Fibroblast of gingiva (primary cell): ENCODE measurements at regions not wholly inside any gene's neighbourhood (a gene's known extent, or its start where the extent isn't known, plus 50 kb on each side); places are given as distances from the start of the nearest gene placed in this dataset.
"Not testable (repeated sequence)": the region's sequence is repeated elsewhere in the genome, so short reads cannot be mapped to it uniquely, and the experiment has no call there.

Experiments
- DNase-seq: peaks from one replicate; pipeline ENCODE4 v3.0.0-alpha.2; 2011; ENCODE audit warnings: low read depth

- DNase-seq, result no peak
Observed at GRCh38 chr3:61381745-61382392, 130.6 kb upstream of the FHIT start.

GRCh38 chr3:61387817-61388216 is 136.6 kb upstream of the FHIT start:
- no peak for DNase-seq

- not testable (repeated sequence) for DNase-seq
Observed at GRCh38 chr3:61393480-61393947, 142.3 kb upstream of the FHIT start.

- no peak for DNase-seq
Observed at GRCh38 chr3:61401359-61401758, 150.1 kb upstream of the FHIT start.

- DNase-seq, result no peak
Observed at GRCh38 chr3:61407397-61407796, 154.0 kb upstream of the PTPRG start.

GRCh38 chr3:61409638-61410037 is 151.7 kb upstream of the PTPRG start:
- no peak for DNase-seq

- not testable (repeated sequence) for DNase-seq
Observed at GRCh38 chr3:61410358-61410757, 151.0 kb upstream of the PTPRG start.

GRCh38 chr3:61411009-61411662 is 150.2 kb upstream of the PTPRG start:
- DNase-seq, result no peak

- no peak for DNase-seq
Observed at GRCh38 chr3:61414456-61414855, 146.9 kb upstream of the PTPRG start.

GRCh38 chr3:61415201-61415600 is 146.2 kb upstream of the PTPRG start:
- no peak for DNase-seq

- no peak for DNase-seq
Observed at GRCh38 chr3:61416618-61417017, 144.8 kb upstream of the PTPRG start.

GRCh38 chr3:61417352-61417751 is 144.0 kb upstream of the PTPRG start:
- peak; percentile 44 for DNase-seq

GRCh38 chr3:61420136-61420759 is 141.1 kb upstream of the PTPRG start:
- DNase-seq, result no peak

GRCh38 chr3:61422945-61423673 is 138.3 kb upstream of the PTPRG start:
- no peak for DNase-seq

GRCh38 chr3:61425356-61425755 is 136.0 kb upstream of the PTPRG start:
- no peak for DNase-seq

GRCh38 chr3:61429106-61429505 is 132.3 kb upstream of the PTPRG start:
- DNase-seq, result no peak

- DNase-seq, result not testable (repeated sequence)
Observed at GRCh38 chr3:61434901-61435300, 126.5 kb upstream of the PTPRG start.

GRCh38 chr3:61435361-61435760 is 126.0 kb upstream of the PTPRG start:
- not testable (repeated sequence) for DNase-seq

GRCh38 chr3:61438253-61439121 is 122.9 kb upstream of the PTPRG start:
- DNase-seq, result no peak

GRCh38 chr3:61439122-61439458 is 122.3 kb upstream of the PTPRG start:
- no peak for DNase-seq

- DNase-seq, result no peak
Observed at GRCh38 chr3:61442696-61443095, 118.7 kb upstream of the PTPRG start.

GRCh38 chr3:61443886-61444285 is 117.5 kb upstream of the PTPRG start:
- no peak for DNase-seq
